ENCODE measurements at regions not wholly inside any gene's neighbourhood (a gene's known extent, or its start where the extent isn't known, plus 50 kb on each side); places are given as distances from the start of the nearest gene placed in this dataset.
"Not testable (repeated sequence)": the region's sequence is repeated elsewhere in the genome, so short reads cannot be mapped to it uniquely, and the experiment has no call there.

DNA sequence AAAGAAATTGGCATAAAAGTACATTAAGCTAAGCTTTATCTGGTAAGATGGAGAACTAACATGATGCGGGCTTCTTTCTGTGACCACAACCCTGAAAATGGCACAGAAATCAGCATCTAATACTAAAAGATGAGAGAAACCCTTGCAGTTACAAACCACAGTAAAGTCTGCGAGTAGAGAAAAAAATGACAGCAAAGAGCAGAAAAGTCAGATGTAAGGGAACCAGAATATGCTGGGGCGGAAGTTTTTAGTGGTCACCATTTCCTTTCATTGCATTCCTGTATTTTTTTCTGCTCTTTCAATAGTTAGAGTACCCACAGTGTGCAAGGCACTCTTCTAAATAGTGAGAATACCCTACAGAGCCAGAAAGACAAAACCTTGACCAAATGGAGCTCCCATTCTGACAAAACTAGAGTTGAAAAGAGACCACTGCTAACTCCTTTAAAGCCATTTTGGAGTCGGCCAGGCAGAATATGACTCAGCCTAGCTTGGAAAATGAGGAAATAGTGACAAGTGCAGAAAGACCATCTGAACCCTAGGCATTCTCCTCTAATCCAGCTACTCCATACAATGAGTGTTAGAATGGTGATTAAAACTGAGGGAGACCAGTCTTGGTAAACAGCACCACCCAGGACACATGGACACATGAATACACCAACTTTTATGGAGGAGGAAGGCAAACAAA is 948.7 kb upstream of the FOXG1 start:
- DNase-seq, result not testable (repeated sequence)

DNA sequence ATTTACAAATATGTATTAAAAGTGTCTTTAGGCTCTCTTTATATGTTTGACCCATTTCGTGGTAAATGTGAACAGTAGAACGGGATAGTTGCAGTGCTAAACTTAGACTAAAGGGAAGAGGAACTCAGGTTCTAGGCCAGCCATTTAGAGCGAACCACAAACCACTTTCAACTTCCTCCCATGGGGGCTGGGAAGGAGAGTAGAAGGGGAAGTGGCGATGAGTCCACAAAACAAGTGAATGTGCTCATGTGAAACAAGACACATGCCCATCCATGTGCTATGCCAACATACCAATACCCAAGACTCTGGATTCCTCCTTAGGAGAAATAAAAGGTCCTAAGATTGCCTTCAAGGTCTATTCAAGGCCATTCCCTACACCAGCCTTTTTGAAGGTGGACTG is 940.4 kb upstream of the FOXG1 start:
- not testable (repeated sequence) for DNase-seq

DNA sequence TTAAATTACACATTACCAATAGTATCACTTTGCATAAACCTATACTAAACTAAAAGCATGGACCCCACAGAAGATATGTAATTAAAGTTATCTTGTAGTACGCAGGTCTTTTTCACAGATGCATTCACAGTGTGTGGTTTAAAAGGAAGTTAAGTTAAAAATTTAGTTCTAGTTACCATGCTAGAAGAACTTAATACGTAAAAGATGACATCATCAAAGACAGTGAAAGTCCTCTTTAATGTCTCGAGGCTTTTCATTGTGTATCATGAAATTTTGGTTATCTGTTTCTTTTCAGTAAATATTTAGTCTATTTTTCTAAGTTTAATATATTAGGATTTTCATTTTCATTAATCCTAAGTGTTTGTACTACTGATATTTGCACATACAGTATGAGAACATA is 934.6 kb upstream of the FOXG1 start:
- not testable (repeated sequence) for DNase-seq

- DNase-seq, result not testable (repeated sequence)
Observed at GRCh38 chr14:27833001-27833400, 933.6 kb upstream of the FOXG1 start.

- no peak for DNase-seq
Observed at GRCh38 chr14:27836386-27836785, 930.2 kb upstream of the FOXG1 start.

DNA sequence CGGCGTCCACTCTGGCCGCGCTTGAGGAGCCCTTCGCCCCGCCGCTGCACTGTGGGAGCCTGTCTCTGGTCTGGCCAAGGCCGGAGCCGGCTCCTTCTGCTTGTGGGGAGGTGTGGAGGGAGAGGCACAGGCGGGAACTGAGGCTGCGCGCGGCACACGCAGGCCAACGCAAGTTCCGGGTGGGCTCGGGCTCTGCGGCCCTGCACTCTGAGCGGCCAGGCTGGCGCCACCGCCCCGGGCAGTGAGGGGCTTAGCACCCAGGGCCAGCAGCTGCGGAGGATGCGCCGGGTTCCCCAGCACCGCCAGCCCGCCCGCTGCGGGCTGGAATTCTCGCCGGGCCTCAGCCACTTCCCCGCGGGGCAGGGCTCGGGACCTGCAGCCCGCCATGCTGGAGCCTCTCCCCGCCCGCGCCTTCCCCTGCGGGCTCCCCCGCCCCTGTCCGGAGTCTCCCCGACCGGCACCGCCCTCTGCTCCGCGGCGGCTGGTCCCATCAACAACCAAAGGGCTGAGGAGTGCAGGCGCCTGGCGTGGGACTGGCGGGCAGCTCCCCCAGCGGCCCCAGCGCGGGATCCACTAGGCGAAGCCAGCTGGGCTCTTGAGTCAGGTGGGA is 921.2 kb upstream of the FOXG1 start:
- DNase-seq, result no peak

DNA sequence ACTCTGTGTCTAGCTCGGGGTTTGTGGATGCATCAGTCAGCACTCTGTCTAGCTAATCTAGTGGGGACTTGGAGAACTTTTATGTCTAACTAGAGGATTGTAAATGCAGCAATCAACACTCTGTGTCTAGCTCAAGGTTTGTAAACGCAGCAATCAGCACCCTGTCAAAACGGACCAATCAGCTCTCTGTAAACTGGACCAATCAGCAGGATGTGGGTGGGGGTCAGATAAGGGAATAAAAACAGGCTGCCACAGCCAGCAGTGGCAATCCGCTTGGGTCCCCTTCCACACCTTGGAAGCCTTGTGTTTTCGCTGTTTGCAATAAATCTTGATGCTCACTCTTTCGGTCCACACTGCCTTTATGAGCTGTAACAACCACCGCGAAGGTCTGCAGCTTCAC is 920.7 kb upstream of the FOXG1 start:
- no peak for DNase-seq

DNA sequence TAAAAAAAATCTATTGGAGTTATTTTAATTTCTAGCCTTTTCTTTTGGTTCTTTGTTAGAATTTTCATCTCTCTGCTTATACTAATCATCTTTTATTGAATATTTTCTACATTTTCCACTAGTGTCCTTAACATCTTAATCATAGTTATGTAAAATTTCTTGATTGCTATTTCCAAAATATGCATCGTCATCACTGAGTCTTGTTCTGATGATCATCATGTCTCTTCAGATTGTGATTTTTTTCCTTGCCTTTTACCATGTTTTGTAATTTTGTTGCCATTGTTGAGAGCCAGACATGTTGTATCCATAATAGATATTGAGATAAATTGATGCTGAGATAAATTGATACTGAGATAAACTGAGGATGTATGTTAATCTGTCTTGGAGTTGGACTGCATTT is 919.1 kb upstream of the FOXG1 start:
- not testable (repeated sequence) for DNase-seq

- not testable (repeated sequence) for DNase-seq
Observed at GRCh38 chr14:27849193-27849592, 917.4 kb upstream of the FOXG1 start.

GRCh38 chr14:27862684-27863083 is 903.9 kb upstream of the FOXG1 start:
- DNase-seq, result no peak

DNA sequence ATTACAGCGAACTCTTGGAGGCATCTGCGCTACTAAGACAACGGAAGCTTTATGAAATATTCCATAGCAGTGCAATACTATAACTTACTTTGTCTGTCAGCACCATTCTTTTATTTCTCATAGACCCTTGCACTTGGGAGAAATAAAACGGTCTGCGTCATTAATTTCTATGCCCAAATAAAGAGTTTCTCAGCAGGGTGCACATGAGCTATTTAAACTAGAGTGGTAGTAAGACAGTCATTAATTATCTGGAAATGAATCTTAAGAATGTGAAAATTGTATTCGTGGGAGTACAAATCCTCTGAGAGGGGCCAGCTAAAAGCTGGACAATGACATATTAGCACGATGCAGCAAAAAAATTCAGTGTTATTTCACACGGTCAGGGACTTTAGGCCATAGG is 903.4 kb upstream of the FOXG1 start:
- DNase-seq, result no peak

DNA sequence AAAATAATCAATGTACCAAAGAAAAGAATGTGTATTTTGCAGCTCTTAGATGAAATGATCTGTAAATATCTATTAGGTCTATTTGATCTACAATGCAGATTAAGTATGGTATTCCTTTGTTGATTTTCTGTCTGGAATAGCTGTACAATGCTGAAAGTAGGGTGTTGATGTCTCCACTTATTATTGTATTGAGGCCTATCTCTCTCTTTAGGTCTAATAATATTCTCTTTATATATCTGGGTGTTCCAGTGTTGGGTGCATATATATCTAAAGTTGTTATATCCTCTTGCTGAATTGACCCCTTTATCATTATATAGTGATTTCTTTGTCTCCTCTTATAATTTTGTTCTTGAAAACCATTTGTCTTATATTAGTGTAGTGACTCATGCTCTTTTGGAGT is 885.5 kb upstream of the FOXG1 start:
- no peak for DNase-seq

DNA sequence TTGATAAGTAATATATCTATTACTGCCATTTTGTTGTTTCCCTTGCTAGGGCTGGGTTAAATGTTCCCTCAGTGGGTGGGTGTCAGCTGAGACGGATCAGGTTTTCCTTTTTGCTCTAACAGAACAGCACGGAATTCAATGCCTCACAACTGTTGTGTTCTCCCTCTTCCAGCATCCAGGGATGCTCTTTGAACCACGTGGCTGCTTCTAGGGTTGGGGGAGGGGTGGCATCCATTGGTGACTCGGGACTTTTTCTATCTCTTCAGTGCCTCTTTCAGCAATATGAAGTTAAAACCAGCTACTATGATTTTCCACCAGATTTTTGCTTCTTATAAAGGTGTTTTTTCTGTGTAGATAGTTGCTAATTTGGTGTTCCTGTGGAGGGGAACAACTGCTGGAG is 884.9 kb upstream of the FOXG1 start:
- no peak for DNase-seq

DNA sequence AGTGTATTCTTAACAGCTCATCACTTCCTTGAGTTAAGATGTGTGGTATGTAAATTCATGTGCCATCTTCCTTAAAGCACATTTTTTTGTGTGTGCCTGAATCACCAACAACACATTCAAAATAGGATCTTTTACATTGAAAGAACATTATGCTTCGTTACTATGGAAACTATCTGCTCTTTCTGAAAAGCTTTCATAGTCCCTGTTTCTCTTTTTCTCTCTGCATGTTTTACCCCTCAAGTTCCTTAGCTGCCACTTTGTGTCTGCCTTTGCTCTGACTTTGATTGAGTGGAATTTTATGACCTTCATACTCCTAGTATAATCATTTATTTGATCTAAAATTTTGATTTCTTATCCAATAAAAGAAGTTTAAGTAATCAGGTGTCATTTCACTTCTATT is 880.3 kb upstream of the FOXG1 start:
- no peak for DNase-seq

DNA sequence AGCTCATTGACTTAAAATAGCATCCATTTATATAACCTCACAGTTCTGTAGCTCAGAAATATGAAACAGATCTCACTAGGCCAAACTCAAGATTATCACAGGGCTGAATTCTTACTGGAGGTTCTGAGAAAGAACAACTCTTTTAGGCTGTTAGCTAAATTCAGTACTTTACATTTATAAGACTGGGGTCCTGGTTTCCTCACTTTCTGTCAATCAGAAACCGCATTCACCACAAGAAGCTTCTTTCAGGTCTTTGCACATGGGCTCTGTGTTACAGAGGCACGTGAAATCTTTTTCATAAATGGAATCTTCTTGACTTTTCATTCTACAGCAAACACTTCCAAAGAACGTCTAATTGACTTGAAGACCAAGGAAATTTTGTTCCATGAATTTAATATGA is 876.3 kb upstream of the FOXG1 start:
- no peak for DNase-seq

GRCh38 chr14:27908484-27908883 is 858.1 kb upstream of the FOXG1 start:
- DNase-seq, result not testable (repeated sequence)

DNA sequence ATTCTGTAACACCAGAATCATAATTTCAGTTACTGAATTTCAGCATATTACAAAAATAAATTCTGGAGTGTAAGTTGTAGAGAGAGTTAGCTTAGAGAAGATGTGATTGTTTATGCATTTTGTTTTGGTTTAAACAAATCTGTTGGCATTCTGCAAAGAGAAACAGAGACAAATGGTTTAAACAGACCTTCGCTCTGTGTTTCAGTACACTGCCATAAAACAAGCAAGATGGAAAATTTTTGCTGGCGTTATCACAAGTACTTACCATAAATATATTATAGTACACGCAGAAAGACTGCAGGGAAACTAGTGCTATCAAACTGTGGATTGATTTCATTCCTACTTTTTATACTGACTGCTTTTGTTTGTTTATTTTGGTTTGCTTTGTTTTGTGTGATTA is 850.3 kb upstream of the FOXG1 start:
- no peak for DNase-seq

GRCh38 chr14:27917896-27918295 is 848.7 kb upstream of the FOXG1 start:
- no peak for DNase-seq

- no peak for DNase-seq
Observed at GRCh38 chr14:27927519-27927918, 839.1 kb upstream of the FOXG1 start.

DNA sequence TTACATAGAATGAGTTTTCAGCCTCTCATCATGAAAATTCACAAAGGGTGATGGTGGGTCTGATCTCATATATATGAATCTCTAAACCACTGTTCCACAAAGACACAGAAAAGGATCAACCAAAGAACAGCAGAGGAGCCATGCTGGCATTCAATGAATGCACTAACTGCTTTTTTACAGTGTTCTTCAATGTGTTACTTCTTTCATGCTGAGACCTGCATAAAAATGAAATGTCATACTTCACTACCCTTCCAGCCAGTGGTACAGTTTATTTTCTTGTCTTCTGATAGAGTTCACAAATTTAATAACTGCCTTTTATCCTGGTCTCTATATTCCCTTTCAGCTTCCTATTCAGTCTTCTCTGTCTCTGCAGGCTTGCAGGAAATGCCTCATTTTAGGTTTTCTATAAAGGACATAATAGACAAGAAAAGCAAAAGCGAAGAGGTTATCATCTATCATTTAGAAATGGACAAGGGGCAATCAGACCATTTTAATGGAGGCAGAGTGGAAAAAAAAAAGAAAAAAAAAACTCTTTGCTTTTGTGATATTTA is 836.7 kb upstream of the FOXG1 start:
- DNase-seq, result no peak

DNA sequence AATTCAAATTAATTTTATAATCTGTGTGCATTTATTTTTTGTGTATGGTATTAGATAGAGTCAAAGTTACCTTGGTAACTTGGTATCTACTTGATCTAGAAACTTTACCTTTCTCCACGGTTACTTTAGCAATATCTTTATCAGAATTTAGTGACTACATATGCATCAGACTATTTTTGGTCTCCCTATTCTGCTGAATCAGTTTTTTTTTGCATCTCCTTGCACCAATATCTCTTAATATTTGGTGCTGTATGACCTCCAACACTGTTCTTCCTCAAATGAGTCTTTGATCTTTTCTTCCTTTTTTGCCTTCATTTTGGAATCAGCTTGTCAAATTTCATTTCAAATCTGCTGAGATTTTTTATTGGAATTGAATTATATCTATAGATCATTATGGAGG is 828.2 kb upstream of the FOXG1 start:
- no peak for DNase-seq

DNA sequence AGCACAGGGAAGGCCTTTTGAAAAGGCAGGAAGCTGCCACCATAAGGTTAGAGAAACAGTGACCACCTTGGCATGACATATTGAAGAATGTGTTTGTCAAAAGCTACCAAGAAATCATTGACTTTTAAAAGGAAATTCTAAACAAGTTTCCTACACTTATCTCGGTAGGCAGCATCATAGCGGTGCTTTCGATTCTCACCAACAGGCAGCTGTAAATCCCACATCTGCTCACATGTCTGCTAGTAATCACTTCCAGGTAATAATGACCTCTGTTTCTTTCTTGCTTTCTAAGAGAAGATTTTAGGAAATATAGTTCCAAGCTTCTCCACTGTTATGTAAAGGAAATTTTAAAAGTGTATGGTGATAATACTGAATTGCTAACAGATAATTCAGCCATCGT is 821.1 kb upstream of the FOXG1 start:
- DNase-seq, result no peak

DNA sequence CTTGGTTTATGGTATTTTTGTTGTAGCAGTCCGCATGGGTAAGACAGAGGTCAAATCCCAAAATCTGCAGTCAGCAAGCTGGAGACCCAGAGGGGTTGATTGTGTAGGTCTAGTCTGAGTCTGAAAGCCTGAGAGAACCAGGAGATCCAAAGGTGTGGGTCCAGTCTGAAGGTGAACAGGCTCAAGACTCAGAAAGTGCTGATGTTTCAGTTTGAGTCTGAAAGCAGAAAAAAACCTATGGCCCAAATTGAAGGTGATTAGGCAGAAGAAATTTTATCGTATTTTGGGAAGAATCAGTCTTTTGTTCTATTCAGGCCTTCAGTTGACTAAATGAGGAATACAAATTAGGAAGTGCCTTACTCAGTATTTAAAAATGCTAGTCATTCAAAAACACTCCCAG is 807.8 kb upstream of the FOXG1 start:
- no peak for DNase-seq

DNA sequence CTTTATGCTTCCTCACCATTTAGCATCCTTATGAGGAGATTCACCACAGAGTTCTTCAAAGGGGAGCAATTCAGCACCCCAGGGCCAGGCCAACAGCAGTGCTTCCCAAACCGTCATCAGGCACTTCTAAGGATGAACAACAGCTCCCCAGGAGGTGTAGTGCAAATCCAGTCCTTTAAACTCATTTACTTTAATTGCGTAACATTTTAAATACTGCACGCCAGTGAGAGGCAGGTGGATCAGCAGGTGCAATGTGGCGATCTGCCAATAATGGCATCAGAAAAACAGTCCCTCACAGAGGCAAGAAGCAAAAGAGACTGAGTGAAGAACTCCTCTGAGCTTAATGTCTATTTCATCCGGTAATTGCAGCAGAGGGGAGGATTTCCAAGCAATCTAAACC is 770.9 kb upstream of the FOXG1 start:
- no peak for DNase-seq

GRCh38 chr14:28001002-28001401 is 765.6 kb upstream of the FOXG1 start:
- no peak for DNase-seq

Data from fibroblast of skin of abdomen (primary cell).